GM06990 (cell line): ENCODE measurements at regions not wholly inside any gene's neighbourhood (a gene's known extent, or its start where the extent isn't known, plus 50 kb on each side); places are given as distances from the start of the nearest gene placed in this dataset.

ENCODE experiments used
- DNase-seq: peaks from one replicate; pipeline ENCODE4 v3.0.0-alpha.2; 2011; ENCODE audit not compliant: insufficient read length; ENCODE audit errors: extremely low read depth
- H3K27me3 ChIP-seq: replicated peaks from 2 replicates; pipeline ENCODE4 v1.6.0; 2011; ENCODE audit warnings: low read length; ENCODE audit not compliant: control insufficient read depth, insufficient read depth
- H3K36me3 ChIP-seq: 2 replicates; pipeline ENCODE4 v1.5.1; 2011; ENCODE audit warnings: low read length; ENCODE audit not compliant: control insufficient read depth, insufficient read depth
- H3K4me3 ChIP-seq: replicated peaks from 2 replicates; pipeline ENCODE4 v1.5.1; 2011; ENCODE audit warnings: low read depth, mild to moderate bottlenecking, control low read depth, low read length
- CTCF ChIP-seq: IDR thresholded peaks from 2 replicates; pipeline ENCODE4 v1.5.1; 2011; ENCODE audit warnings: low read length, control low read depth, mild to moderate bottlenecking, inconsistent platforms; ENCODE audit not compliant: insufficient read depth, poor library complexity, severe bottlenecking

GRCh38 chr10:30172673-30173072 is 113.3 kb upstream of the JCAD start:
- no peak for TF ChIP-seq CTCF
- no peak overlapping the region for H3K4me3 ChIP-seq
- no peak for DNase-seq
- no peaks in the 10 kb centered on the region; the same call in 1 of the 2 replicates for H3K27me3 ChIP-seq
- H3K36me3 ChIP-seq = no peaks in the 10 kb centered on the region

DNA sequence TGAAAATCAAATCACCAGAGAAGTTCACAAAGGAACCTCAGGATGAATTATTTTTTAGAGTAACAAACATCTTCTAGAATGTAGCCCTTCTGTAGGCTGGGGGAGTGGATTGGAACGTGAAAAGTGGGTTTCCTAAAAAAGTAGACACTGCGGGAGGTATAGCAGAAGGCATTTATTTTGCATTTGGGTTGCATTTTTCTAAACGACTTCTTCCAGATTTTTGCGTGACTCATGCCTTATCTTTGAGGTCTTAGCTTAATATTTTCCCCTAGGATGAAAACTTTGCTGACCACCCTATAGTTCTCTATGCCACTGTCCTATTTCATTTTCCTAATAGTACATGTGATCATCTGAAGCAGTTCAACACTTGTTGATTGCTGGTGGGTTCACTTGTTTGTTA is 112.7 kb upstream of the JCAD start:
- no peak overlapping the region for H3K4me3 ChIP-seq
- H3K36me3 ChIP-seq = no peaks in the 10 kb centered on the region
- no peak for DNase-seq
- no peaks in the 10 kb centered on the region; the same call in 1 of the 2 replicates for H3K27me3 ChIP-seq
- no peak for TF ChIP-seq CTCF

- no peak overlapping the region for H3K4me3 ChIP-seq
- no peak for DNase-seq
- no peaks in the 10 kb centered on the region for H3K36me3 ChIP-seq
- TF ChIP-seq CTCF = no peak
- H3K27me3 ChIP-seq = no peaks in the 10 kb centered on the region; the same call in 1 of the 2 replicates
Measured at GRCh38 chr10:30171601-30172000, 112.2 kb upstream of the JCAD start.

DNA sequence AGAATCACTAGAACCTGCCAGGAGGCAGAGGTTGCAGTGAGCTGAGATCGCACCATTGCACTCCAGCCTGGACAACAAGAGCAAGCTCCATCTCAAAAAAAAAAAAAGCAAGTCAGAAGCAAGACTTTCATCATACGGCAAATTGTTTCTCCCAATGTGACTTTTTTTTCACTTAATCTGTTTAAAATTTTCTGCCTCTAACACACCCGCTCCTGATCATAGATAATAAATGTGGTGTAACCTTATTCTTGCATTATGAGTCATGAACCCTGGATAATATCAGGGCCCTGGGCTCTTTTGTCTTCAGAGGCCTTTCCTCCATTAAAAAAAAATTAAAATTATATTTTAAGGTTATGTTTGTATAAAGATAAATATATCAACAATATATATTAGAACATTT is 111.4 kb upstream of the JCAD start:
- TF ChIP-seq CTCF = no peak
- no peaks in the 10 kb centered on the region; the same call in 1 of the 2 replicates for H3K27me3 ChIP-seq
- H3K4me3 ChIP-seq = no peak overlapping the region
- no peak for DNase-seq
- no peaks in the 10 kb centered on the region for H3K36me3 ChIP-seq

- no peak for DNase-seq
- Histone ChIP-seq H3K27me3 (no peaks in the 10 kb centered on the region; the same call in 1 of the 2 replicates), H3K36me3 (no peaks in the 10 kb centered on the region), H3K4me3 (no peak overlapping the region)
- TF ChIP-seq CTCF = no peak
Measured at GRCh38 chr10:30170146-30170545, 110.8 kb upstream of the JCAD start.

DNA sequence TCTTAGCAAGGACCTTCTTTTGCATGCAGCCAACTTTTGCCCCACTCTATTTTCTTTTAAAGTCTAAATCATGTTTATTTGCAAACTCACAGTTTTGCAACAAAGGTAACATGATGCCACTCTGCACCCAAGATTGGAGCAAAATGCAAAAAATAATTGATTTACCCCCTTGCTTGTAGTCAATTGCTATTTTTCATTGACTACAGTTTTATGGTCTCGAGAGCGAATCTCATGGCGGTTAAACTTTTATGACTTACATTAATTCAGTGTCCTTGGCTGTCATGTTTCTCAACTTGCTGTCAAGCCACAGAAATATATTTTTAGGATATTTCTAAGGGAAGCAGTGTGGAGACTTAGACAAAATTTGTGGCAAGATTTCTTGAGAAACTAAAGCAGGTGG is 110.0 kb upstream of the JCAD start:
- DNase-seq = no peak
- Histone ChIP-seq H3K27me3 (no peaks in the 10 kb centered on the region; the same call in 1 of the 2 replicates), H3K4me3 (no peak overlapping the region), H3K36me3 (no peaks in the 10 kb centered on the region)
- TF ChIP-seq CTCF = no peak
